H1 (cell line): ENCODE measurements at regions not wholly inside any gene's neighbourhood (a gene's known extent, or its start where the extent isn't known, plus 50 kb on each side); places are given as distances from the start of the nearest gene placed in this dataset.

Experiments
- CTCF ChIA-PET: fragments of 300-600 bp; sonication (Branson Sonifier 250); formaldehyde crosslinking; loops from one replicate; lab custom pipeline; 2021; ENCODE audit not compliant: partially characterized antibody; lab: Charles Lee
- POLR2A ChIA-PET: fragments of 300-600 bp; sonication (Branson Sonifier 250); formaldehyde crosslinking; loops from one replicate; lab custom pipeline; 2021; ENCODE audit warnings: inconsistent platforms; ENCODE audit not compliant: partially characterized antibody; lab: Charles Lee
- DNase-seq, 2 experiments: peaks; one replicate each; pipeline versions ENCODE4 v3.0.0 to v3.0.0-alpha.2; 2010 to 2022; ENCODE audit warnings: low spot score in 2 of 2, low read depth in 1 of 2, mixed read lengths in 1 of 2
- FAIRE-seq: peaks from 2 replicates; lab custom pipeline; 2011; peaks lifted over from hg19 to GRCh38; lab: Jason Lieb, UNC
- H2AFZ ChIP-seq: 2 replicates; pipeline ENCODE4 v1.8.1; 2012; ENCODE audit warnings: low read length, inconsistent platforms
- H2AK5ac ChIP-seq: 2 replicates; pipeline ENCODE4 v1.6.1; 2013; ENCODE audit warnings: low read depth, low read length
- H2BK120ac ChIP-seq: replicated peaks from 2 replicates; pipeline ENCODE3; 2013; ENCODE audit warnings: low read depth, low read length, inconsistent platforms
- H2BK12ac ChIP-seq: 2 replicates; pipeline ENCODE4 v1.6.1; 2013; ENCODE audit warnings: low read depth, low read length
- H2BK15ac ChIP-seq: 2 replicates; pipeline ENCODE4 v1.6.1; 2013; ENCODE audit warnings: low read length
- H2BK20ac ChIP-seq: 2 replicates; pipeline ENCODE4 v1.6.1; 2013; ENCODE audit warnings: low read length
- H2BK5ac ChIP-seq: 2 replicates; pipeline ENCODE4 v1.6.1; 2013; ENCODE audit warnings: low read depth, low read length
- H3K14ac ChIP-seq: 2 replicates; pipeline ENCODE4 v1.6.1; 2013; ENCODE audit warnings: inconsistent platforms; ENCODE audit not compliant: insufficient read length
- H3K18ac ChIP-seq: 2 replicates; pipeline ENCODE4 v1.6.1; 2013; ENCODE audit warnings: low read length; ENCODE audit errors: extremely low read depth
- H3K23ac ChIP-seq: 2 replicates; pipeline ENCODE4 v1.6.1; 2013; ENCODE audit warnings: inconsistent platforms; ENCODE audit not compliant: insufficient read length
- H3K23me2 ChIP-seq: 2 replicates; pipeline ENCODE4 v1.6.1; 2013; ENCODE audit warnings: low read depth, low read length
- H3K27ac ChIP-seq: 2 replicates; pipeline ENCODE4 v1.6.1; 2011; ENCODE audit warnings: low read depth, low read length, inconsistent platforms
- H3K27me3 ChIP-seq, 4 experiments: replicated peaks in 1 of 4; 1 replicate in 1 of 4; 2 replicates in 3 of 4; pipeline versions ENCODE4 v1.6.1 to v1.8.1; 2011 to 2013; ENCODE audit warnings: low read length in 3 of 4, mild to moderate bottlenecking in 3 of 4, inconsistent platforms in 2 of 4, mixed read lengths in 2 of 4, moderate library complexity in 1 of 4; ENCODE audit not compliant: control insufficient read depth in 3 of 4, insufficient read depth in 3 of 4; ENCODE audit errors: extremely low read depth in 1 of 4
- H3K36me3 ChIP-seq, 4 experiments: 2 replicates each; pipeline versions ENCODE4 v1.6.1 to v1.8.1; 2011 to 2013; ENCODE audit warnings: mild to moderate bottlenecking in 4 of 4, low read length in 3 of 4, moderate library complexity in 2 of 4, control low read depth in 1 of 4, inconsistent platforms in 1 of 4; ENCODE audit not compliant: insufficient read depth in 4 of 4, control insufficient read depth in 2 of 4
- H3K4ac ChIP-seq: replicated peaks from 2 replicates; pipeline ENCODE3; 2013; ENCODE audit warnings: low read length, low read depth, mixed read lengths, inconsistent platforms; ENCODE audit not compliant: insufficient read length
- H3K4me1 ChIP-seq, 4 experiments: replicated peaks in 1 of 4; 1 replicate in 1 of 4; 2 replicates in 3 of 4; pipeline versions ENCODE4 v1.6.1 to v1.8.1; 2011 to 2013; ENCODE audit warnings: low read length in 3 of 4, inconsistent platforms in 2 of 4, mixed read lengths in 1 of 4; ENCODE audit not compliant: insufficient read depth in 4 of 4, control insufficient read depth in 3 of 4
- H3K4me2 ChIP-seq, 2 experiments: 2 replicates each; pipeline versions ENCODE4 v1.6.1 to v1.8.1; 2011 to 2013; ENCODE audit warnings: low read depth in 2 of 2, low read length in 2 of 2, control low read depth in 1 of 2, inconsistent platforms in 1 of 2, mild to moderate bottlenecking in 1 of 2; ENCODE audit not compliant: insufficient read depth in 1 of 2
- H3K4me3 ChIP-seq, 4 experiments: fragments of 200-600, 300-600 bp in 1 of 4; sonication (generic), shearing (Covaris generic), sonication (Bioruptor Twin) in 1 of 4; 2 replicates each; pipeline versions ENCODE4 v1.5.1 to v1.8.1; 2011 to 2016; ENCODE audit warnings: low read length in 4 of 4, low read depth in 3 of 4, control low read depth in 2 of 4, inconsistent platforms in 2 of 4, mild to moderate bottlenecking in 2 of 4, mixed read lengths in 1 of 4, moderate library complexity in 1 of 4; ENCODE audit not compliant: insufficient read depth in 2 of 4; ENCODE audit errors: extremely low read depth in 1 of 4
- H3K56ac ChIP-seq: replicated peaks from 2 replicates; pipeline ENCODE3; 2013; ENCODE audit warnings: low read depth, mild to moderate bottlenecking, mixed read lengths, low read length, inconsistent platforms; ENCODE audit not compliant: insufficient read length
- H3K79me1 ChIP-seq: 2 replicates; pipeline ENCODE4 v1.6.1; 2013; ENCODE audit warnings: low read depth, low read length, control low read depth
- H3K79me2 ChIP-seq, 2 experiments: 2 replicates each; pipeline versions ENCODE4 v1.6.1 to v1.8.1; 2012 to 2013; ENCODE audit warnings: low read length in 2 of 2, mild to moderate bottlenecking in 2 of 2, inconsistent platforms in 1 of 2; ENCODE audit not compliant: insufficient read depth in 2 of 2, control insufficient read depth in 1 of 2
- H3K9ac ChIP-seq, 4 experiments: replicated peaks in 1 of 4; 1 replicate in 1 of 4; 2 replicates in 3 of 4; pipeline versions ENCODE4 v1.6.1 to v1.8.1; 2011 to 2013; ENCODE audit warnings: low read depth in 3 of 4, low read length in 3 of 4, control low read depth in 2 of 4, mild to moderate bottlenecking in 2 of 4, moderate library complexity in 2 of 4, inconsistent platforms in 1 of 4; ENCODE audit errors: extremely low read depth in 1 of 4
- H3K9me3 ChIP-seq, 2 experiments: 2 replicates each; pipeline versions ENCODE4 v1.6.1 to v1.8.1; 2012 to 2013; ENCODE audit warnings: mild to moderate bottlenecking in 2 of 2, moderate library complexity in 2 of 2, control low read depth in 1 of 2, inconsistent platforms in 1 of 2, low read depth in 1 of 2, low read length in 1 of 2, mixed read lengths in 1 of 2; ENCODE audit not compliant: insufficient read depth in 2 of 2
- H4K20me1 ChIP-seq, 2 experiments: replicated peaks in 1 of 2; 2 replicates each; pipeline versions ENCODE3 to v1.8.1; 2011 to 2013; ENCODE audit warnings: inconsistent platforms in 2 of 2, low read length in 2 of 2, mild to moderate bottlenecking in 1 of 2; ENCODE audit not compliant: insufficient read depth in 2 of 2, control insufficient read depth in 1 of 2
- H4K5ac ChIP-seq: 2 replicates; pipeline ENCODE4 v1.6.1; 2013; ENCODE audit warnings: low read length, low read depth, mixed read lengths, inconsistent platforms; ENCODE audit not compliant: insufficient read length
- H4K8ac ChIP-seq: 2 replicates; pipeline ENCODE4 v1.8.0; 2013; ENCODE audit warnings: mild to moderate bottlenecking, moderate library complexity, low read length, inconsistent platforms; ENCODE audit not compliant: insufficient read depth; ENCODE audit errors: extremely low read depth
- H4K91ac ChIP-seq: replicated peaks from 2 replicates; pipeline ENCODE3; 2013; ENCODE audit warnings: low read length, mixed read lengths, inconsistent platforms; ENCODE audit not compliant: insufficient read length
- CBX5 ChIP-seq: fragments of 300-800, 300-1000 bp; sonication (generic); IDR thresholded peaks from 2 replicates; pipeline ENCODE4 v1.7.1; 2016; ENCODE audit warnings: antibody characterized with exemption, low read length, low read depth
- CEBPB ChIP-seq: IDR thresholded peaks from 2 replicates; pipeline ENCODE4 v1.6.1; 2012; ENCODE audit warnings: low read depth, low read length
- CREB1 ChIP-seq: IDR thresholded peaks from 2 replicates; pipeline ENCODE4 v1.6.1; 2012; ENCODE audit warnings: inconsistent platforms
- EGR1 ChIP-seq: IDR thresholded peaks from 2 replicates; pipeline ENCODE4 v1.6.1; 2011; ENCODE audit warnings: low read depth, low read length, borderline replicate concordance
- EZH2 ChIP-seq: fragments of 200-600 bp; sonication (generic); IDR thresholded peaks from 2 replicates; pipeline ENCODE4 v1.7.1; 2012; ENCODE audit warnings: low read depth, mild to moderate bottlenecking, moderate library complexity, low read length, inconsistent platforms; ENCODE audit not compliant: severe bottlenecking
- KDM4A ChIP-seq: IDR thresholded peaks from one replicate; pipeline ENCODE4 v1.7.1; 2012; ENCODE audit warnings: low read depth, mild to moderate bottlenecking, moderate library complexity, low read length, inconsistent platforms; ENCODE audit not compliant: severe bottlenecking
- KDM5A ChIP-seq: fragments of 200-600 bp; IDR thresholded peaks from 2 replicates; pipeline ENCODE4 v1.7.1; 2012; ENCODE audit warnings: mild to moderate bottlenecking, low read length, inconsistent platforms, mixed read lengths
- MAFK ChIP-seq: IDR thresholded peaks from 2 replicates; pipeline ENCODE4 v1.6.1; 2012; ENCODE audit warnings: low read depth, mild to moderate bottlenecking, improper control_type of control experiment, low read length
- RAD21 ChIP-seq, 2 experiments: IDR thresholded peaks in 1 of 2; conservative IDR thresholded peaks in 1 of 2; 2 replicates each; pipeline ENCODE4 v1.6.1; 2011; ENCODE audit warnings: low read depth in 2 of 2, low read length in 2 of 2, improper control_type of control experiment in 1 of 2, inconsistent platforms in 1 of 2, mild to moderate bottlenecking in 1 of 2, moderate library complexity in 1 of 2
- RBBP5 ChIP-seq: IDR thresholded peaks from 2 replicates; pipeline ENCODE4 v1.7.1; 2012; ENCODE audit warnings: low read depth, mild to moderate bottlenecking, inconsistent platforms, low read length, moderate library complexity, borderline replicate concordance
- SUZ12 ChIP-seq: fragments of 200-600 bp; sonication (generic); IDR thresholded peaks from 2 replicates; pipeline ENCODE4 v1.6.1; 2012; ENCODE audit warnings: mild to moderate bottlenecking, inconsistent platforms, low read length, moderate library complexity, mixed read lengths
- TAF7 ChIP-seq: optimal IDR thresholded peaks from 2 replicates; pipeline ENCODE3; 2011; ENCODE audit warnings: low read depth, mild to moderate bottlenecking, inconsistent platforms, low read length, moderate library complexity, borderline replicate concordance
- TCF12 ChIP-seq: IDR thresholded peaks from 2 replicates; pipeline ENCODE4 v1.6.1; 2011; ENCODE audit warnings: low read depth, mild to moderate bottlenecking, low read length
- TEAD4 ChIP-seq: IDR thresholded peaks from 2 replicates; pipeline ENCODE4 v1.6.1; 2012; ENCODE audit warnings: low read depth, low read length, inconsistent platforms, mixed read lengths
- YY1 ChIP-seq: IDR thresholded peaks from 2 replicates; pipeline ENCODE4 v1.6.1; 2011; ENCODE audit warnings: low read depth, mild to moderate bottlenecking, low read length
- WGBS, 2 experiments: shearing (Covaris generic) in 1 of 2; methylation state at CpG; one replicate each; pipeline versions ENCODE4 v1.1.6 to v1.1.7; 2013 to 2015; ENCODE audit warnings: low lambda C conversion rate in 2 of 2, mixed read lengths in 2 of 2, inconsistent platforms in 1 of 2, low coverage in 1 of 2, missing lambda C conversion rate in 1 of 2; ENCODE audit not compliant: insufficient replicate concordance in 2 of 2, insufficient coverage in 1 of 2, insufficient read length in 1 of 2; ENCODE audit errors: extremely low coverage in 1 of 2, missing lambda C conversion rate in 1 of 2; 5-methylcytosine and 5-hydroxymethylcytosine counted together

GRCh38 chr14:48005986-48006385, 330.6 kb upstream of the MDGA2 start:
- ChIA-PET POLR2A (no interaction called here), CTCF (interaction anchor here (0.6 kb wide), 1 partner anchor 88 kb away, joined by 3 read pairs; no protein-coding TSS in a partner anchor)
- Histone ChIP-seq H3K23me2 (no peaks in the 10 kb centered on the region), H2BK120ac (no peak overlapping the region), H4K91ac (no peak overlapping the region), H4K8ac (no peak overlapping the region), H3K9me3 (no peaks in the 10 kb centered on the region), H3K4me2 (no peak overlapping the region), H3K27me3 (no peaks in the 10 kb centered on the region), H3K4me1 (no peaks in the 10 kb centered on the region), H2BK15ac (no peak overlapping the region), H3K79me1 (no peaks in the 10 kb centered on the region), H3K4me3 (no peak overlapping the region), H2AFZ (no peak overlapping the region), H3K18ac (no peak overlapping the region), H4K20me1 (no peaks in the 10 kb centered on the region), H3K56ac (no peak overlapping the region), H2BK5ac (no peak overlapping the region), H3K23ac (no peak overlapping the region), H2BK20ac (no peak overlapping the region), H4K5ac (no peak overlapping the region), H3K14ac (no peak overlapping the region), H3K27ac (no peak overlapping the region), H2AK5ac (no peak overlapping the region), H3K4ac (no peak overlapping the region), H3K36me3 (no peaks in the 10 kb centered on the region), H2BK12ac (no peak overlapping the region), H3K79me2 (no peaks in the 10 kb centered on the region), H3K9ac (no peak overlapping the region)
- WGBS, 2 experiments, result 76% methylated on average over 1 of the region's 1 CpG; no CpG with 5 or more reads in 1 of the 2 experiments
- DNase-seq, result no peak
- FAIRE-seq, result no peak
- TF ChIP-seq CBX5 (no peak), CREB1 (no peak), TEAD4 (no peak), MAFK (no peak), RBBP5 (no peak), TCF12 (no peak), RAD21 (IDR thresholded peaks at IDR 0.05 in 1 of 2, conservative IDR thresholded peaks at IDR 0.05 in 1 of 2; ENCODE audit: low read depth in 2 of 2, low read length in 2 of 2) (no peak), KDM4A (no peak), KDM5A (no peak), YY1 (no peak), EZH2 (no peak), SUZ12 (no peak), CEBPB (no peak), TAF7 (no peak), EGR1 (no peak)
